Suppressor macrophage (primary cell): ENCODE measurements at regions not wholly inside any gene's neighbourhood (a gene's known extent, or its start where the extent isn't known, plus 50 kb on each side); places are given as distances from the start of the nearest gene placed in this dataset.

Source experiments
- DNase-seq, 4 experiments: peaks; one replicate each; pipeline ENCODE4 v3.0.0-alpha.2; 2020 to 2022

- no peak for DNase-seq
Measured at GRCh38 chr5:89615839-89616518, 733.0 kb upstream of the MEF2C start.

GRCh38 chr5:89613222-89613956 is 730.4 kb upstream of the MEF2C start:
- DNase-seq: no peak

GRCh38 chr5:89606939-89607534 is 724.1 kb upstream of the MEF2C start:
- DNase-seq: no peak

DNA sequence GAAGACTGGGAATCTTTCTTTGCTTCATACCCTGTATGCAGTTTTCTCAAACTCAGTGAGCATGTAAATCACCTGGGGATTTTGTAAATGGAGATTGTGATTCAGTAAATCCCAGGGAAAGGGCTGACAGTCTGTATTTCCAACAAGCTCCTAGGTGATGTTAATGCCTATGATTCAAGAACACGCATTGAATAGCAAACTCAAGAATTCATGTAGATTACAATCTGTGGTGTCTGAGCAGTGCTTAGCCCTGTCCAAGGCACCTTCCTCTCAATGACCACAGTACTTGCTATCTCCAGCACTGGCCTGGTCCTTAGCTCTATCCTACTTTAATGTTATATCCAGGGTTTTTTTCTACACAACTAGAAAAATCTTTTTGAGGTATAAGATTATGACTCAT is 721.4 kb upstream of the MEF2C start:
- DNase-seq: no peak

DNA sequence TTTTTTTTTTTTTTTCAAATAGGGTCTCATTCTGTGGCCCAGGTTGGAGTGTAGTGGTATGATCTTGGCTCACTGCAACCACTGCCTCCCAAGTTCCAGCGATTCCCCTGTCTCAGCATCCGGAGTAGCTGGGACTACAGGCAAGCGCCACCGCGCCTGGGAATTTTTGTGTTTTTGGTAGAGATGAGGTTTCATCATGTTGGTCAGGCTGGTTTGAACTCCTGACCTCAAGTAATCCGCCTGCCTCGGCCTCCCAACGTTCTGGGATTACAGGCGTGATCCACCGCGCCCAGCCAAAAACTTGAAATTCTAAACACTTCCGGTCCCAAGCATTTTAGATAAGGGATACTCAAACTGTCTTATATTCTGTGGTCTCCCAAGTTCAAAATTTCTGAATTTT is 718.9 kb upstream of the MEF2C start:
- DNase-seq: no peak

DNA sequence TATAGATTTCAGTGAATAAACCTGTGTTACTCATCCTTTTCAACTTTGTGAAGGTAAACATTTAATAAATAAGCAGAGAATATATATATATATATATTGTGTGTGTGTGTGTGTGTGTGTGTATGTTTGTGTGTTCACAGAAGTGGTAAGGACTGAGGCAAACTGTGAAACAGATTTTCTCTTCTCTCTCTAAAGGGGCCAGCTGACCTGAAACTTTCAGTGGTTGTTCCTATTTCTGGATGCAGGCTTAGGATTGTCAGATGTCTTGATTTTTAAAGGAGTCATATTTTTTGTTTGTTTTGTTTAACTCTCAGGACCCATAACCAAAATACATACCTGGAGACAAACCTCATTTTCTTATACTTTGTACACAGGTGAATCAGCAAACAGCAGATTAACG is 714.9 kb upstream of the MEF2C start:
- DNase-seq: no peak

- no peak for DNase-seq
Measured at GRCh38 chr5:89596821-89597220, 713.8 kb upstream of the MEF2C start.

DNA sequence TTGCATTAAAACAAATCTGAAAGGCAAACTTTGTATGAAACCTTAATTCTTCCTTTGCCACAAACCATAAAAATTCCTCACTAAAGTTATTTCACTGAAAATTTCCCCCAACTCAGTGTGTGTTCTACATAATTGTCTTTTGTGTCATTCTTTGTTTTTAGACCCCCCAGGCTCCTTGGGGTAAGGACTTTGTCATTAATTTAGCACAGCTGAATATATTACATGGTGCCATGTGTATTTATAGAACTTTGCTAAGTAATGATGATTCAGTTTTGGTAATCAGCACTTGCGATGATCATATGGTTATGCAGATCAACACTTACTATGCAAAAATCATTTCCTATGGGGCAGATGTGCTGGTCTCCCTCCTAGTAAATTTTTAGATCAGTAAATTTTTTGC is 712.1 kb upstream of the MEF2C start:
- no peak for DNase-seq

- DNase-seq: no peak
Measured at GRCh38 chr5:89584339-89584956, 701.5 kb upstream of the MEF2C start.

- DNase-seq: no peak
Measured at GRCh38 chr5:89583534-89583933, 700.5 kb upstream of the MEF2C start.

- no peak for DNase-seq
Measured at GRCh38 chr5:89582768-89583339, 699.9 kb upstream of the MEF2C start.

DNA sequence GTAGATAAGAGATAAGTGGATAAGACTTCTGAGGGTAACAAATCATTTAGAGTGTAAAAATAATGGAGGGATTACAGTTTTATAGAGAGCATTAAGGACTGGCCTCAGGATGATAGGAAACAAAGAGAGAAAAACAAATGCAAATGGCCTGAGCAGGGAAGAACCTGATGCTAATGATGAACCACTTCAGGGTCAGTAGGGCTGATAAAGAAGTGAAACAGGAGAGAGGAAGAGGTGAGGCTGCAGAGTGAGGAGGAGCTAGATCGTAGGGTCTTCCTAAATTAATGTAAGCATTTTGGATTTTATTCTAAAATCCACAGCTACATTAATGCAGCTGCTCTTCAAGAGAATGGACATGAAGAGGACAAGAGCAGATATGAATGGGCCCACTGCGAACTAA is 698.0 kb upstream of the MEF2C start:
- no peak for DNase-seq

DNA sequence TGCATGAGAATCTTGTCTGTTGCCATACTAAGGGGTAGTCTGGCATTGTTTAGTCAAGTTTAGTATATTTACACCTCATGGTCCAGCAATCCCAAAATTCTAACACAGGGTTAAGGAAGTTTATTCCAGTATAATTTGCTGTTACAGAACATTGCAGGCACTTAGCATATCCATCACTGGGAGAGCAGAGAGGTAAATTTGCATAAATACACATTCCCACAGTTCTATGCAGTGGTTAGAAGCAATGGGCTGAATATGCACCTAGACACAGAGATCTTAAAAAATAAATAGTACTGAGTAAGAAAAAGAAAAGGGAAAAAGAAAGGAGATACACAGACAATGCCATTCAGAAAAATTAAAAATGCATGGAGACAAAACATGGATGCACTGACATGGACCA is 692.3 kb upstream of the MEF2C start:
- DNase-seq: no peak

- DNase-seq: no peak
Measured at GRCh38 chr5:89573345-89573744, 690.4 kb upstream of the MEF2C start.

DNA sequence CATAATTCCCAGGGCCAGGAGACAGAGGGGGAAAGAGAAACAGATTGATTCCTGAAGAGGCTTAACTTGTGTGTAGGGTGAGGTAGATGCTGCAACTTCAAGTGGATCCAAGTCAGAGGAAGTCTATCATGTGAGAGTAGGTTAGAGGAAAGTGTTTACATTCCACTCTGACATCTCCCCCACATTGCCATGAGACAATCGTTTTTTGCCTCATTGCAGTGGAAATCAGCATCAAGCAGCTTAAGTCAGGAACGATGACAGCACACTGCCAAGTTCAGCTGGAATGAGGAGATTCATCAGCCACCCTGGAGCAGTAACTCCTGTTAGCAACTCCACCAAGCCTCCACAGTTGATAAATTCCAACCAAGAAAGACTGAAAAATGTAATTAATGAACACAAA is 689.7 kb upstream of the MEF2C start:
- peak; percentile 15 to 50 (median 38) for DNase-seq

- no peak for DNase-seq
Measured at GRCh38 chr5:89570557-89570956, 687.6 kb upstream of the MEF2C start.

GRCh38 chr5:89566340-89566739 is 683.4 kb upstream of the MEF2C start:
- no peak for DNase-seq

DNA sequence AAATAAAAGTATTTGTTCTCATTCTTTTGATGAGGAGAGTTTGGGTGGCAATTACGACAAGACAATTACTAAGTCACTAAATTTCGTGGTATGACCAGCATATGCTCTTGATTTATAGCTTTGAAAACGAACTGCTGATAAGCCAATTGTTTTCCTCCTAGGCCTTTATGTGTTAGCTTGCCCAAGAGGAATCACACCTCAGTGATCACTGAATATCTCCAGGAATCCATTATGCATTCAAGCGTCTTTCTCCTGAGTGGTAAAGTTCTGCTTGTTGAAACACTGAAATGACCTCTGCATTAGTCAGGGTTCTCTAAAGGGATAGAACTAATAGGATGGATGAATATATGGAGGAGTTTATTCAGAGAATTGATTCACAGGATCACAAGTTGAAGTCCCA is 677.7 kb upstream of the MEF2C start:
- no peak for DNase-seq

DNA sequence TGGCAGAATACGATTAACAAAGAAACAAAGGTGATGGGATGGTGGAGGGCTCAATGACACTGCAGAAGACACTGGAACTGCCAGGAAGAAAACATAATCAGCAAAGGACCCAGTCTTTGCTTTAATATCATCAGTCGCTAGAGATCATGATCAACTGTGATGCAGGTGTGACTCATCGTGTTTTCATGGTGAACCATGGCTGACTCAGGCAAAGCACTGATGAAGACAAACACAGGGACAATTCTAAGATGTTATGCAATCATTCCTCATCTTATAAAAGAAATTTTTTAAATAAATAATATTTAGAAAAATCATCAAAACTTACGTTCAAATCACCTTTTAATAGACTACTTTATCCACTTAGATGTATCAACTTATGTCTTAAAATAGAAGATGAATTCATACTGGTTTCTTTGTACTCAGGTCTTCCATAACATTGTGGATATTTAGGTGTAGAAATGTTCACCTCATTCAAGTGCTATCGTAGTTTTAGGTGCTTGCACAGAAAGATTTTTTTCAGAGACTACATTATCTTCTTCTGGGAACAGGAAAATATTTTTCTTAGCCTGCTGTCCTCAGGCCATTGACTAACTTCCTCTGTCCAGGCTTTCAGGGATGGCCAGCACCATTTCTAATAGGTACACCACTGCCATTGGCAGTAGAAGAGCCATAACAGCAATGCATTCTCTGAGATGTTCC is 673.4 kb upstream of the MEF2C start:
- DNase-seq: peak; percentile 22 to 57 (median 32)

DNA sequence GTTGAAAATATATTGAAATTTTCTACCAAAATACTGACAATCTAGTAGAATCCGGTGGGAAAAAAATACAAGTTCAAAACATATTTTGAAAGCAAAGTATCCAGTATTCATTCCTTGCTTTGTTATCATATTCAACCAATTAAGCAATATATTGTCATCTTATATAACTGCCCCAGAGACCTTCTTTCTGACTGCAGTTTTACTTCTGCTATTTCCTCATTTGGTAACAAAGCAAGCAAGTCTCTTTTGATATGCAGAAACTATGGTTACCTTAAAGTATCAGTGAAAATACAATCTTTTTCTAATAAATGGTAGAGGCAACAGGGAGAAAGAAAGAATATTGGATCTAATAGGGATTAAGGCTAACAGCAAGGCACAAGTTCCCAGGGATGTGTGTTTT is 663.7 kb upstream of the MEF2C start:
- peak in 3 of 4 experiments; percentile 7 to 66 (median 44) for DNase-seq

DNA sequence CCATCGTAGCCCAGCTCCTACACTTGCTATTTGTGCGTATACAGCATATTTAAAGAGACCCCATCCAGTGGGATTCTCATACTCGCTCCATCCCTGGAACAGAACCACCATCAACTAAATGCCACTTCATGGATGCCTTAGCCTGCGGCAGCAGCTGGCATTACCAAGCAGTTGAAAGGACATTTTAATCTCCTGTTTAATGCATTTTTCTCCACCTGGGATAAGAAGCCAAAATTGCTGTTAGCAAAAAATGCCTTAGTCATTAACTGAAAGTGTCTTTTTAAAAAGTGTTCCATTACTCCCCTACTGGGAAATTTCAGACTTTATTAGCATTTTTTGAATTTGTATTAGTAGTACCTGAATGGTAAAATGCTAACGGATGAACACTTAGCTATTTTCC is 662.6 kb upstream of the MEF2C start:
- no peak for DNase-seq

GRCh38 chr5:89545076-89545475 is 662.1 kb upstream of the MEF2C start:
- no peak for DNase-seq

DNA sequence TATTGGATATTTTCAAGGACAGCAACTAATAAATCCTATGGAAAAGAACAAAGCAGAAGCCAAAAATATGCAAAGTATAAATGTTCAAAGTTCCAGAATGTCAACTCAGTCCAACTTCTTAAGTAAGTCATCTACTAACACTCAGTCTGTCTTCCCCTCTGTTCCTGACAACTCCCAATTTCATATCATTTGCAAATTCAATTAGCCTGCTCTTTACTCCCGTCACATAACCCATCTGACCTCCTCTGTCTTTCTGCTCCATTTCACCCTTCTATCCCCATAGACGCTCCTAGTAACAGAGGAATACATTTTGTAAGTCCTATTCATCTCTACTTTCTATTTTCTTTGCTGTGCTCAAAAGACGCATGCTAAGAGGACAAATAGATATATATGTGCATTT is 659.8 kb upstream of the MEF2C start:
- DNase-seq: no peak
